SK-N-DZ (cell line): ENCODE measurements at regions not wholly inside any gene's neighbourhood (a gene's known extent, or its start where the extent isn't known, plus 50 kb on each side); places are given as distances from the start of the nearest gene placed in this dataset.
"Not testable (repeated sequence)": the region's sequence is repeated elsewhere in the genome, so short reads cannot be mapped to it uniquely, and the experiment has no call there.

ENCODE experiments used
- DNase-seq: peaks from one replicate; pipeline ENCODE4 v3.0.0-alpha.2; 2015; ENCODE audit warnings: low spot score

GRCh38 chr11:8772571-8773519, 90.3 kb downstream of the RPL27A start:
- no peak for DNase-seq

DNA sequence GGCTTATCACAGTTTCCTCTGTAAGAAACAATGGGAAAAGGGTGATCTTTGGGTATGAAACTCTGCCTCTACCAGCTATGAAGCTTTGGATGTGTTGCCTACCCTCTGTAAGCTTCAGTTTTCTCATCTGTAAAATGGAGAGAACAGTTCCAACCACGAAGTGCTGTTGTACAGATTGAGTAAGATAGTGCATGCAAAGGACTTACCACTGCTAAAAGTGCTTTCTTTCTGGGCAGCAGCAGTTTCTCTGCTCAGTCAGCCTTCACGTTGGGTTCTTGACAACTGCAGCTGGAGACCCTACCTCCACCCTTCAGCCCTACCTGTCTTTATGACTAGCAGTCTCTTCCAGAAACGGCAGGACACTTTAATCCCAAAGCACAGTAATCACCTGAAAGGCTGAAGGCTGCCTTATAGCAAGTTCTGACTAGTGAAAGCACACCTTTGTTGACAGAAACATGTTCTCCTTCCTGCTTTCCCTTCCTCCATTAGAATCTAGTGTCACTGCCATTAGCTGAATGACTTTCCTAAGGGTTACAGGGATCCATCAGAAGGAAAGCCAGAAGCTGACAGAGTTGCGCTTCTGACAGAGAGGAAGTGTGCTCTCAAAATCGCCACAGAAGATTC, 91.4 kb downstream of the RPL27A start:
- no peak for DNase-seq

- not testable (repeated sequence) for DNase-seq
These were observed 92.3 kb downstream of the RPL27A start for GRCh38 chr11:8774916-8775315.

DNA sequence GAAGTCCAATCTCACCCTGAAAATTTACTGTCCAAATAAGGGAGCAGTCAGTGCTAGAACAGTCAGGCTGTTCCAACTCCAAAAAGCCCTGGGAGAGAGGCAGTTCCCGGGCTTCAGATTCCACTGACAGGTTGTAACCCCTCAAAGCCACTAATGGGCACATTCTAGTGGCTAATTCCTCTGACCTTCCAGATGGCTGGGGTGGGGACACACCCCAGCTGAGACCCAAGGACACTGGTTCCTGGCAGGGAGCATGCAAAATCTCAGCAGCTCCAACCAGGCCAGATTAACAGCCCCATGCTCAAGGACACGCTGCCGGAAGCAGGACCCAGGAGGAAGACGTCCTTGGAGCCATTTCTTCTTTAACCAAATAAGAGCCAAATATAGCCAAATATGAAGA, 92.7 kb downstream of the RPL27A start:
- DNase-seq: no peak

DNA sequence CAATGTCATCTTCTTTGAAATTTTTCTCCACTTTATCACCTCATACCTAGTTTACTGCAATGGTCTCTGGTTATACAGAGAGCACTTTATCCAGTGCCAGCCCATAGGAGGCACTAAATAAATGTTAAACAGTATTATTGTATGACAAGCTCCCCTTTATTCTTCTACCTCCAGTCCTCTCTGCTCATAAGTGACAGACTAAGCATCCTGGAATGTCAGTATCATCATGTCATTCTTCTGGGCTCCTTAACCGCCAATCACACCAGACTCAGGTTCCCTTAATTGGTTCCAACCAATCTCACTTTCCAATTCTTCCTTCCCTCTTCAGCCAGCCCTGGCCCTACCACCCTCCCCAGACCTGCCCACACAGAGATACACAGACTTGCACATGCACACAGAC, 93.1 kb downstream of the RPL27A start:
- no peak for DNase-seq

- no peak for DNase-seq
These were observed 93.6 kb downstream of the RPL27A start for GRCh38 chr11:8776209-8776608.

DNA sequence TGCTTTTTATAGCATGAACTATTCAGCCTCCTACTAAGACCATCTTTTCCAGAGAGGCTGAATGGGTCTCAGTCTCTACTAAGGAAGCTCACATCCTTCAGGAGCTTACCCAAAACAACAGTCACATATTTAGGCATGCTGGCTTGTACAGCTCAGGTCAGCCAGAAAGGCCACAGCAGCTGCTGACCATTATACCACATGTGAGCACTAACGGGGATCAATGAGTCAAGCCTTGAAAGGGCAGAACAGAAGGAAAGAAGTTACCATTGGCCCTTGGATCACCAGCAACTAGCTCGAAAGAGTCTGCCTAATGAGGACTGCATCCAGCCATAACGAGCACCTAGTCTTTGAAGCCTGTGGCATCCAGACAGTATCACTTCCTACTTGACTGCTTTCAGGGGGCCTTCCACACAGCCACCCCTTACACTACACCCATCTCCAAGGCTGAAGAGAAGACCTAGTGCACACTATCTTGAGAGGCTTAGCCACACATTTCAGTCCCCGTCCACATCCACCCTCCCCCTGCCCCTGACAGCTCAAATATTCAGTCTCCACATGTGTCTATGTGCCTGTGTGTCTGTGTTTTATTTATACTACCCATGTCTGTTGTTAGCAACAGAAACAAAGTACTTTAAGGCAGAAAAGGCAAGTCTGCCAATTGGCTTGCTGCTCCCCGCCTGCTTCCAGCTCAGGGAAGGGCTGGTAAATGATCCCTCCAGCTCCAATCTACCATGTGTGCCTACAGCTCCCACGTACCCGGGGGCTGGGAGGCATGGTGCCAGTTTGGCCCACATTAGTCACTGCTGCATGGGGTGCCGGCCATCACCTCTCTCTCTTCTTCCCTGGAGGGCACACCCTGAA, 95.5 kb downstream of the RPL27A start:
- no peak for DNase-seq

- DNase-seq: no peak
These were observed 96.5 kb downstream of the RPL27A start for GRCh38 chr11:8779107-8779506.

- DNase-seq: no peak
These were observed 97.1 kb downstream of the RPL27A start for GRCh38 chr11:8779732-8780131.

DNA sequence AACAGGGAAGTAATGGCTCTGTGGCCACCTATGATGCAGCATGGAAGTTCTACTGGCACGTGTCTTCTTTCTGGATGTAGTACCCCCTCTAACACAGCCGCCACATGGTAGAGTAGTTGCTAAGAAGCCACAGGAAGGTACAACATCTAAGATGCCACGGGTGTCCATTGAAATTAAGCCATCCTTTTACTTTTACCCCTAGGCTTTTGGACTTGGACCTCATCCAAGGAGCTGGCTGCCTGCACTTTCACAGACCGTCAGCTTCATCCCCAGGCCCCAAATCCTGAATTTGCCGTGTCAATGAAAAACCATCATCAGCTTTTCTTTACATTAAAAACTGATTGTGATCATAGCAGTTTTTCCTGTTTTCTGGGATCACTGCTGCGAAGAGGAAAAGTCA, 102.4 kb downstream of the RPL27A start:
- DNase-seq: no peak

GRCh38 chr11:8785457-8785856, 102.9 kb downstream of the RPL27A start:
- no peak for DNase-seq

- no peak for DNase-seq
These were observed 103.4 kb downstream of the RPL27A start for GRCh38 chr11:8785998-8786397.

GRCh38 chr11:8786933-8787332, 104.3 kb downstream of the RPL27A start:
- DNase-seq: no peak

GRCh38 chr11:8787372-8787771, 104.8 kb downstream of the RPL27A start:
- no peak for DNase-seq

GRCh38 chr11:8788616-8789015, 106.0 kb downstream of the RPL27A start:
- no peak for DNase-seq

DNA sequence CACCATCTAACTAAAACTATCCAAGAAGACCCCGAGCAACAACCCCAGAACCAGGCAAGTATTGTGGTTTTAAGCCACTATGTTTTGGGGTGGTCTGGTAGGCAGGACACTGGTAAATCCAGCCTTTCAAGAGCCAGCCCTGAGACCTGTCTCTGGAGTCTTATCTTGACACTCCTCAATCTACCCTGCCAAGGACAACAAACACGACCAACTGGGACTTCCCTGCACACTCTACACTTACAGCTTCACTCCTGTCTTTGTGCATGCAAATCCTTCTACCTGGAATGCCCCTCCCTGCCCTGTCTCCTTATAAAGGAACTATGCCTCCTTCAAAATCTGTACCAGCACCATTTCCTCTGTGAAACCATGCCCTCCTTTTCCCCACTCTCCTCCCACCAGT, 107.3 kb downstream of the RPL27A start:
- no peak for DNase-seq

DNA sequence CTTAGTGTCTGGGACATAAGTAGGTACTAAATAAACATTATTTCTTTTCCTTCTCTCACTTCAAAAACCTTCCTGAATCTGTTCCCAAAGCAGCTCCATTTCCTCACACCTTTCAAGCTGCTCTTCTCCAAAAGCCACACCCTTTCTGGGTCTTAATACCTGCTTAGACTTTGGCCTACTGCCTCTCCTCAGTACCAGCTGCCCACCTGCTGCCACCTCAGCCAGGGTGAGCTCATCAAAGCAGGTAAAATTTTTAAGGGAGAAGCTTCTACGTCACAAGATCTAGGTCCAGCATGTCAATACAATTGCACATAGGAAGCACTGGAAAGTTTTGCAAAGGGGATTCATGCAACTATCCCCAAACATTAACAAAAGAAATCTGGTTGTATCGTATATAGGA, 108.4 kb downstream of the RPL27A start:
- DNase-seq: no peak

DNA sequence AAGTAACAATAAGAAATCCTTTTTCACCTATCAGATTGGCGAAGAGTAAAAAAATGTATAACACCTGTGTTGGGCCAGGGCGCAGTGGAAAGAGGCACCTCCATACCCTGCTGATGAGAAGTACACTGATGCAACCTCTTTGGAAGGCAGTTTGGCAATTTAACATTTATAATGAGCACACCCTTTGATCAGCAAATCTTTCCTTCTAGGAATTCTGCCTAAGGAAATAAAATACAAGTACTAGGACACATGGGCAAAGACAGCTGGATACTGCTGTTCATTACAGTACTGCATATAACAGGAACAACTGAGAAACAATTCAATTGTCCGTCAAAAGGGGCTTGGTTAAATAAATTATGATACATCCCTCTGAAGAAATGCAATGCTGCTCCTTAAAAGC, 110.1 kb downstream of the RPL27A start:
- no peak for DNase-seq

DNA sequence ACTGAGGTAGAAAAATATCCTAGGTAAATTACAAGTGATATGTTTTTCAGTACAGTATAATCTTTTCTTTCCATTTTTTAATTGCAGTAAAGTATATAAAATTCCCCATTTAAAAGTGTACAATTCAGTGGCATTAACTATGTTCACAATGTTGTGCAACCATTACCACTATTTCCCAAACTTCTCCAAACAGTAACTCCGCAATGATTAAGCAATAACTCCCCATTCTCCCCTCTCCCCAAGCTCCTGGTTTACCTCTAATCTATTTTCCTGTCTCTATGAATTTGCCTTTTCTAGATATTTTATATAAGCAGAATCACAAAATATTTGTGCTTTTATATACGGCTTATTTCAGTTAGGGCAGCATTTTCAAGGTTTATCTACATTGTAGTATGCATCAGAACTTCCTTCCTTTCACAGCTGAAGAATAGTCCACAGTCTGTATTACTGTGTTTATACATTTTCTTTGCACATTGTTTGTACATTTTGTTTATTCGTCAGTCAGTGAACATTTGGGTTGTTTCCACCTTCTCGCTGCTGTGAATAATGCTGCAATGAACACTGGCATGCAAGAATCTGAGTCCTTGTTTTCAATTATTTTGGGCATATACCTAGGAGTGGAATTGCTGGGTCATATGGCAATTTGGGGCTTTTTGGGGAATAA, 110.7 kb downstream of the RPL27A start:
- DNase-seq: no peak

DNA sequence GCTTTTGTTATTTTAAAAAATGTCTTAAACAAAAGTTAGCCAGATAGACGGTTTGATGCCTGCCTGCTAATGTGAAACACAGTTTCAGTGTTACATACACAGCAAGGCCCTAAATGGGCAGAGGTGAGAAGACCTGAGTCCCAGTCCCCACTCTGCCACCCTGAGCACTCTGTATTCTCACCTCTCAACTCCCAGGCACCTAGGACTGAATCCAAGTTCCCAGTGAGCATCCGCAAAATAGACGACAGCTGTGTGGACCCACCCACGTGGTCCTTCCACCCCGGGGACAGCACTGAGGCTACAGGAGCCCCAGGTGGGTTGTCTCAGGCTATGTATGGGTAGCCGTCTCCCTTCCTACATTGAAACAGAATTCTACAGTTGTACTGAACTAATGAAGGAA, 111.5 kb downstream of the RPL27A start:
- no peak for DNase-seq

- no peak for DNase-seq
These were observed 112.1 kb downstream of the RPL27A start for GRCh38 chr11:8794677-8795103.

- DNase-seq: no peak
These were observed 114.0 kb upstream of the AKIP1 start for GRCh38 chr11:8796941-8797340.
